ENCODE measurements at regions not wholly inside any gene's neighbourhood (a gene's known extent, or its start where the extent isn't known, plus 50 kb on each side); places are given as distances from the start of the nearest gene placed in this dataset.

DNA sequence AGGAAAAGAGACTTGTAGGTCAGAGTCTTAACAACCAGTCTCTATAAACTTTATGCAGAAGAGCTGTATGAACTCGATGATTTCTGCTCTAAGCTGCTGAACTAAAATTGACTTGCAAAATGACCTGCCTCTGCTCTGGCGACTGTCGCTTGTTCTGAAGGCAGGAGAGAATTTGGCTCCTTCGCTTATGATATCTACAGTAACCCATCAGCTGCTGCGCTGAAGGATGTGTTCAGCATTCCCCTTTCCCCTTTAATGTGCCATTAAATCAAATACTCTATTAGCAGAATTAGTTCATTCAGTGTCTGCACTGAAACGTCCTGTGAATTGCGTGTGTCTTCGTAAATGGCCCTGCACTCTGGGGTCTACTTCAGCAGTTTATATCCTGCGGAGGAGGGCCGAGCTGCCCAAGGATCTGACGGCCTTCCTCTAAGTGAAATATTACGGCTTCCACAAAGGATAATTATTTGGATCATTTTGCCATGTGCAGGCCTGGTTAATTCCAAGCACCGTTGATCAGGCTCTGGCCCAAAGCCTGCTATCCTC lies 254.9 kb downstream of the SNX10 start:
- DNase-seq (ENCODE audit: insufficient read length) (no peak), FAIRE-seq (no peak)
- TF ChIP-seq POLR2A (IDR thresholded peaks at IDR 0.05; ENCODE audit: low read depth, low read length) (no peak), POLR2AphosphoS5 (IDR thresholded peaks at IDR 0.05; ENCODE audit: low read depth, low read length) (no peak), TAF1 (IDR thresholded peaks at IDR 0.05; ENCODE audit: borderline replicate concordance, low read depth, low read length) (no peak)

DNA sequence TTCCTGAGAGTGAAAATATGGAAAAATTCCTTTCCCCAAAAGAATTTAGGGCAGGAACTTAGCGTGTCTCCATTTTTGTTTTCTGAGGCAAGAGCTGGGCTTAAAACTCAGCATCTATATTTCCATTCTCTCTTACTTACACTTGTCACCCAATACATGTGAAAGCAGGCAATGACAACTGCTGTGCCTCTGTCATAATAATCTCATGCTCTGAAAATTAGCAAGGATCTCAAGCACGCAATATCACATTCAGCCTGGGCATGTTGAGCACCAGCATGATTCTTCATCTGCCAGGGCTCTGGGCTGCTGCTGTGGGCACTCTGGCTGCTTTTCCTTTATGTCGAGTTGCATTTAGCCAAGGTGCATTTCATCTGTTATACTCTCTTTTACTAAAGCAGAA lies 255.5 kb downstream of the SNX10 start:
- DNase-seq (ENCODE audit: insufficient read length) (no peak), FAIRE-seq (no peak)
- TF ChIP-seq POLR2AphosphoS5 (IDR thresholded peaks at IDR 0.05; ENCODE audit: low read depth, low read length) (no peak), TAF1 (IDR thresholded peaks at IDR 0.05; ENCODE audit: borderline replicate concordance, low read depth, low read length) (no peak), POLR2A (IDR thresholded peaks at IDR 0.05; ENCODE audit: low read depth, low read length) (no peak)

DNA sequence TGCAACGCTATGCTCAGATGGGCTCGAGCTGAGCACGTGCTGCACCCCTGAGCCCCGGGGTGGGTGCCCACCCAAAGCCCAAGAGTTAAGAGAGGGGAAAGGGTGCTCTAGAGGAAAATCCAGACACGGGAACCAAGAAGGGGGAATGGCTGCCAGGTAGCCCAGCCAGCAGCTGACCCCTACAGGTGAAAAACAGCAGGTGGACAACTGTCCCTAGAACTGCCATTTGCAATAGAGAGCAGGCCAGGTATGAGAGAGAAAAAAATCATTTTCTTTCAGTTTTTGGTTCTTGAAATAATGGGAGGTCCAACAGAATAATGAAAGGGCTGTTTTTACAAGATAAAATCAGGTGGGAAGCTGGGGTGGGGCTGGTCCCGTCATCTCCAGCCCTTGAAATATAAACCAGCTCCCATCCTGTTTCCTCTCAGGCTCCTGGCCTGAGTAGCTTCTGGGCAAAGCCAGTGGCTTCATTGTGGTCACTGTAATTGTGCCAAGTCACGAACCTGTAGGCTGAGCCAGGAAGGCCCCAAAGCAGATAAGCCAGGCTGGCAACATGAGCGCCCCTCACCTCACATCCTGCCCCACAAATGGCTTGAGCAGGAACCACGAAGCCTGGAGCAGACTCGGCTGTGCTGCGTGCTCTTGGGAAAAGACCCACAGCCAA lies 257.8 kb downstream of the SNX10 start:
- FAIRE-seq (no peak), DNase-seq (ENCODE audit: insufficient read length) (no peak)
- TF ChIP-seq POLR2A (IDR thresholded peaks at IDR 0.05; ENCODE audit: low read depth, low read length) (no peak), TAF1 (IDR thresholded peaks at IDR 0.05; ENCODE audit: borderline replicate concordance, low read depth, low read length) (no peak), POLR2AphosphoS5 (IDR thresholded peaks at IDR 0.05; ENCODE audit: low read depth, low read length) (no peak)

DNA sequence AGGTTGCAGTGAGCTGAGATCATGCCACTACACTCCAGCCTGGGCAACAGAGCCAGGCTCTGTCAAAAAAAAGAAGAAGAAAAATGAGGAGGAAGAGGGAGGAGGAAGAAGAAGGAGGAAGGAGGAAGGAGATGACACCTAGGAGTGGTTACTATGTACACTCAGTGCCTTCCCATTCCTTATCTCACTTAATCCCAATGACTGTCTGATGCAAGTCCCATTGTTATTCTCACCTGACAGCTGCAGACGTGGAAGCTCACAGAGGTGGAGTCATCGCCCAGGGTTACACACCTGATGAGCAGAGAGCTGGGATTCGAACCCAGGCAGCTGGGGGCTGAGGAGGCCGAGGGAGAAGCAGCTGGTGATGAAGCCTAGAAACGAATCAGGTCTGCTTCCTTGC lies 258.8 kb downstream of the SNX10 start:
- DNase-seq (ENCODE audit: insufficient read length) (no peak), FAIRE-seq (no peak)
- TF ChIP-seq POLR2AphosphoS5 (IDR thresholded peaks at IDR 0.05; ENCODE audit: low read depth, low read length) (no peak), POLR2A (IDR thresholded peaks at IDR 0.05; ENCODE audit: low read depth, low read length) (no peak), TAF1 (IDR thresholded peaks at IDR 0.05; ENCODE audit: borderline replicate concordance, low read depth, low read length) (no peak)

DNA sequence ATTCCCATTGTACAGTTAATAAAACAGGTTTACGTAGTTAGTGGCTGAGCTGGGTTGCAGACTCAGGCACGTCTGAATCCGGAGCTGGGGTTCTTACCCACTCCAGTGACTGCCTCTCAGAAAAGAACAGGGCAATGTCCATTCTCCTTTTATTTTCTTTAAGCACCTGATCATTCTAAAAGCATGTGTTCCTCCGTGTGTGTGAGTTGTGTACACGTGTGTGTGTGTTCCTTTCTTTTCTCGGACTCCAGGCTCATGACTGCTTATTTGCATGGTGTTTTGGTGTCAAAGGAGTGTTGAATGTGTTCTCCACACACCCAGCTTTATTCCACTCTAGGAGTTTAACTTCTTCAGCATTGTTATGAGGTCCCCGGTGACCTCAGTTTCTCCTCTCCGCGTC lies 260.1 kb downstream of the SNX10 start:
- FAIRE-seq (no peak), DNase-seq (ENCODE audit: insufficient read length) (no peak)
- TF ChIP-seq TAF1 (IDR thresholded peaks at IDR 0.05; ENCODE audit: borderline replicate concordance, low read depth, low read length) = no peak
- no peak for TF ChIP-seq POLR2A (IDR thresholded peaks at IDR 0.05; ENCODE audit: low read depth, low read length)
- TF ChIP-seq POLR2AphosphoS5 (IDR thresholded peaks at IDR 0.05; ENCODE audit: low read depth, low read length) = no peak

GRCh38 chr7:26553128-26553527 lies 261.5 kb downstream of the SNX10 start:
- TF ChIP-seq POLR2A (IDR thresholded peaks at IDR 0.05; ENCODE audit: low read depth, low read length) = no peak
- TF ChIP-seq POLR2AphosphoS5 (IDR thresholded peaks at IDR 0.05; ENCODE audit: low read depth, low read length) = no peak
- no peak for TF ChIP-seq TAF1 (IDR thresholded peaks at IDR 0.05; ENCODE audit: borderline replicate concordance, low read depth, low read length)
- no peak for DNase-seq (ENCODE audit: insufficient read length)
- FAIRE-seq = no peak

DNA sequence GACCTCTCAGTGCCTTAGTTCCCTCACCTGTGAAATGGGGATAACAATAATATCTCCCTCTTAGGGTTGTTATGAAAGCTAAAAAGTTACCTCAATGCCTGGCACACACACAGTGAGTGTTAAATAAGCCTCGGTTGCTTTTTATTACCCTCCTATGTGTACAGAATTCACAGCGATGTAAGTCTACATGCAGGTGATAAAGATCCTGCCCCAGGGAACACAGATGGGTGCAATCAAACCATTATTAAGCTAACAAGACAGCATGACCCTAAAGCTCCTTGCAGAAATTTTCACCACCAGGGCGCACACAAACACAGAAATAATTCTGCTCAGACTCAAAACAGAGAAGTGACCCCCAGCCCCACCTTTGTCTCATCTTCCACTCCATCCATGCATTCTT lies 261.9 kb downstream of the SNX10 start:
- no peak for DNase-seq (ENCODE audit: insufficient read length)
- FAIRE-seq = no peak
- no peak for TF ChIP-seq POLR2A (IDR thresholded peaks at IDR 0.05; ENCODE audit: low read depth, low read length)
- TF ChIP-seq TAF1 (IDR thresholded peaks at IDR 0.05; ENCODE audit: borderline replicate concordance, low read depth, low read length) = no peak
- TF ChIP-seq POLR2AphosphoS5 (IDR thresholded peaks at IDR 0.05; ENCODE audit: low read depth, low read length) = no peak

DNA sequence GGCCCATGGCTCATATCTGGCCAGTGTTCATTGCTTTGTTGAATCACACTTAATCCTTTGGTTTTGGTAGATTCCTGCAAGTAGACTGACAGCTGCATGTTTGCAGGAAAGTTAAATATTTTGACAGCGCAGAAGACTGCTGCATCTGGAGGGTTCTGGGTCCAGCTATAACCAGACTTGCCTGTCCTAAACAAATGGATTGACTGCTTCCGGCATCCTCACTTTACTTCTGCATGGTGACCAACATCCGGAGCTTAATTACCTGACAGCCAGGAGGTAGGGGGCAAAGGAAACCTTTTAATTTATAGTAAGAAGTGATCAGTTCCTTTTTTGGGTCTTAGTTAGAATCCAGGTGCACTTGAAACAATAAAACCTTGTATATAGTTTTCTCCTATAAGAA lies 263.3 kb downstream of the SNX10 start:
- FAIRE-seq (no peak), DNase-seq (ENCODE audit: insufficient read length) (no peak)
- TF ChIP-seq POLR2A (IDR thresholded peaks at IDR 0.05; ENCODE audit: low read depth, low read length) = no peak
- TF ChIP-seq POLR2AphosphoS5 (IDR thresholded peaks at IDR 0.05; ENCODE audit: low read depth, low read length) = no peak
- no peak for TF ChIP-seq TAF1 (IDR thresholded peaks at IDR 0.05; ENCODE audit: borderline replicate concordance, low read depth, low read length)

- no peak for DNase-seq (ENCODE audit: insufficient read length)
- no peak for TF ChIP-seq POLR2A (IDR thresholded peaks at IDR 0.05; ENCODE audit: low read depth, low read length)
- no peak for TF ChIP-seq POLR2AphosphoS5 (IDR thresholded peaks at IDR 0.05; ENCODE audit: low read depth, low read length)
- no peak for TF ChIP-seq TAF1 (IDR thresholded peaks at IDR 0.05; ENCODE audit: borderline replicate concordance, low read depth, low read length)
- FAIRE-seq = no peak
These were observed 264.6 kb downstream of the SNX10 start for GRCh38 chr7:26556061-26556881.

DNA sequence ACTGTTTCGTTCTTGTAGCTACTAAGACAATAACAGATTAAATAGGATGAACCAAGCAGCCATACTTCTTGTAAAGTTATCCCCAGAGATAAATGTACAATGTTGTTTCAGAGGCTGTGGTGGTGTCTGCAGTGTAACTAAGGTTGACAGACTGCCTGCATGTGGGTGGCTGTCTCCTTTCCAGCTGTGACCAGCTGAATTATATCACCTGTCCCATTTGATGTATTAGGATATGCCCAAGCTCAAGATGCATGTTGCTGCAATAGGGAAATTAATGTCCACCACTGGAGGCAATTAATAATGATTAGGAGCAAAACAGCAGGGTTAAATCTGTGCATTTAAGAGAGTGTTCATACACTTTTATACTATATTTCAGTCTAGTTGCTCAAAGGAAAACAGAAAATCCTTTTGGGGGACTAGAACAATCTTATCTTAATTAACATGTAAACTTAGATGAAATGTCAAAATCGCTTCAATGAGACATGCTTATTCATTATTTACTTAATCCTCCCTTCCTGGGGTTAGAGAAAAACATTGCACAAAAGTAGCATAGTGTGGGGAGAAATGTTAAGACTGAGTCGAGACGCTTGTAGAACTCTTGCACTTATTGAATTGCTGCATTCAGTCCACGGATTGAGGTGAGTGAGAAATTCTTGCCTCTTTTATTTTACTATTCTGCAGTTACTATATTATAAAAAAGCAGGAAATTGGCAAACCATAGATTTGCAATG lies 269.0 kb downstream of the SNX10 start:
- no peak for FAIRE-seq
- DNase-seq (ENCODE audit: insufficient read length) = no peak
- TF ChIP-seq TAF1 (IDR thresholded peaks at IDR 0.05; ENCODE audit: borderline replicate concordance, low read depth, low read length) = no peak
- no peak for TF ChIP-seq POLR2AphosphoS5 (IDR thresholded peaks at IDR 0.05; ENCODE audit: low read depth, low read length)
- no peak for TF ChIP-seq POLR2A (IDR thresholded peaks at IDR 0.05; ENCODE audit: low read depth, low read length)

DNA sequence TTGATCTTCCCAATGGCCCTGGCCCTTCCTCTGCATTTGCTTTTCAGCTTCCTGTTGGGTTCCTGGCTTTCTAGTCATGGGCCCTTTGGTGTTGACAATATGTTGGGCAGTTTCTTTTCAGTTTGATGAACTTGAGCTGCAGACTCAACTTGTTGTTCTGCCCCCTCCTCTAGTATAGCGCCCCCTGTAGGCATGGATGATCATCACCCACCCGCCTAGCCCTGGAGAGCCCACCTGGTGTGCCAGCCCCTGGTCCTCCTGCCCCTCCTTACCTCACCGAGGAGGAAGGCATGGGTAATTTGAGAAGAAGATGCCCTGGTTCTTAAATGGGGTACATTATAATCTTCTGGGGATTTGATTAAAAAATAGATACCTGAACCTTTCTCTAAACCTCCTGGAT lies 271.2 kb downstream of the SNX10 start:
- TF ChIP-seq POLR2AphosphoS5 (IDR thresholded peaks at IDR 0.05; ENCODE audit: low read depth, low read length) (no peak), TAF1 (IDR thresholded peaks at IDR 0.05; ENCODE audit: borderline replicate concordance, low read depth, low read length) (no peak), POLR2A (IDR thresholded peaks at IDR 0.05; ENCODE audit: low read depth, low read length) (no peak)
- DNase-seq (ENCODE audit: insufficient read length) (no peak), FAIRE-seq (no peak)

Measured in GM12892 (cell line).